ENCODE measurements at regions not wholly inside any gene's neighbourhood (a gene's known extent, or its start where the extent isn't known, plus 50 kb on each side); places are given as distances from the start of the nearest gene placed in this dataset.

GRCh38 chr7:110564246-110564645, 526.7 kb upstream of the LRRN3 start:
- Histone ChIP-seq H3K27me3 (no peaks in the 10 kb centered on the region), H3K9me3 (peaks cover 0 to 2% of the 10 kb centered on the region in 2 donors), H3K36me3 (no peaks in the 10 kb centered on the region), H3K27ac (no peak overlapping the region), H3K4me3 (no peak overlapping the region), H3K4me1 (no peaks in the 10 kb centered on the region)
- DNase-seq (no peak), ATAC-seq (no peak)
- intact Hi-C loops (cut with DNase I): no loop called here
- no peak for TF ChIP-seq CTCF (IDR thresholded peaks at IDR 0.05)

DNA sequence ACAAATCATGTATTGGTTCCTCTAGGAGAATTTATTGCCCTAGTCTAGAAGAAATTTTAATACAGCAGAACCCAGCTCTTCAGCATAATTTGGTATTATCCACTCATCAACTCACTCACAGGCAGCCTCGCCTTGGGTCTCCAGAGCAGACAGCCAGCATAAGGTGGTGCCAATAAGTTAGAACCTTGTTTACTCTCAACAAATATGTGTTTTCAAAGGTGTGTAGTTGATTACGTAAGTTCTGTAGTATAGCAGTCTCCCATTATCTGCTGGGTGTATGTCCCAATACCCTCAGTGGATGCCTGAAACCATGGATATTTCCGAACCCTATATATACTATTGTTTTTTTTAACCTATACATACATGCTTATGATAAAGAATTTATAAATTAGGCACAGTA, 522.5 kb upstream of the LRRN3 start:
- no peak for TF ChIP-seq CTCF (IDR thresholded peaks at IDR 0.05)
- Histone ChIP-seq H3K27ac (no peak overlapping the region), H3K4me1 (no peaks in the 10 kb centered on the region), H3K36me3 (no peaks in the 10 kb centered on the region), H3K9me3 (no peaks in the 10 kb centered on the region), H3K27me3 (no peaks in the 10 kb centered on the region), H3K4me3 (no peak overlapping the region)
- intact Hi-C loops (cut with DNase I): no loop called here
- ATAC-seq (no peak), DNase-seq (no peak)

GRCh38 chr7:110568932-110569331, 522.0 kb upstream of the LRRN3 start:
- Histone ChIP-seq H3K4me1 (no peaks in the 10 kb centered on the region), H3K27me3 (no peaks in the 10 kb centered on the region), H3K4me3 (no peak overlapping the region), H3K9me3 (no peaks in the 10 kb centered on the region), H3K27ac (no peak overlapping the region), H3K36me3 (no peaks in the 10 kb centered on the region)
- DNase-seq (no peak), ATAC-seq (no peak)
- no peak for TF ChIP-seq CTCF (IDR thresholded peaks at IDR 0.05)
- intact Hi-C loops (cut with DNase I): no loop called here

DNA sequence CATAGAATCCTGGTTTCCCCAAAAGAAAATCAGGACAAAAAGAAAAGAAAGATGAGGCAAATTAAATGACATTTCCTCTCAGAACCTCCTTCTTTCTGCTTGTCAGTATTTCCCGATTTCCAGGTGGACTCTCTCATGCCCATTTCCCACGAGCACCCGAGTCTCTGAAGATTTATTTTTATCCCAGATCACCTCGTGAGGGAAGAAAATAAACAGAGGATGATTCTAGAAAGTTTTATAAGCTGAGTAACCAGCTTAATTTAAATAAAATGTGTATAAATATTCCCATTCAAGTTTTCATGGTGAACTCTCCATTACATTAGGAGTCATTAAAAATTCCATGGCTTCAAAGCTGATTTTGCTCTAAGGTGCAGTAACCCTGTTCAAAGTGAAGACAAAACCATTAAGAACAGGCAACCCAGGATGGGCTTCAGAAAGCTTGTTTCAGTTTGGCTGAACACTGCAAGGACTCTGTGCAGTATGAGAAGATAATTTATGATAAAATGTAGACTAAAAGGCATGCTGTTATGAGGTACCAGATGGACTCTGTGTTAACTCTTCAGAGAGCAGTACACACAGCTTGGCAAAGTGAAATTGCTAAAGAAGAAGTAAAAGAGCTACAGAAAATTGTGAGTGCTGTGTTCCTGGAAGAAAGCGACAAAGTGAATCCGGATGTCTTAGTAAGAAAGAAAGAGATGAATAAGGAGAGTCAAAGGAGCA, 521.3 kb upstream of the LRRN3 start:
- no peak overlapping the region for H3K27ac ChIP-seq
- no peak for ATAC-seq
- intact Hi-C loops (cut with DNase I): no loop called here

More for the DNA sequence above, 521.3 kb upstream of the LRRN3 start:
- Histone ChIP-seq H3K27me3 (no peaks in the 10 kb centered on the region), H3K36me3 (no peaks in the 10 kb centered on the region), H3K9me3 (no peaks in the 10 kb centered on the region), H3K4me3 (no peak overlapping the region), H3K4me1 (no peaks in the 10 kb centered on the region)
- DNase-seq: no peak
- TF ChIP-seq CTCF (IDR thresholded peaks at IDR 0.05): no peak
